Aorta (tissue), 5 donors: ENCODE measurements at regions not wholly inside any gene's neighbourhood (a gene's known extent, or its start where the extent isn't known, plus 50 kb on each side); places are given as distances from the start of the nearest gene placed in this dataset.

Source experiments
- ATAC-seq: fragments of 200-7000 bp; cut with Tn5 transposase; one replicate; pipeline ENCODE4 v1.9.1; 2022; ENCODE audit warnings: moderate library complexity; ENCODE audit not compliant: low FRiP score
- DNase-seq, 2 donors: peaks; one replicate each; pipeline ENCODE4 v3.0.0-alpha.2; 2020
- H3K27ac ChIP-seq, 2 donors: one replicate each; pipeline ENCODE4 v1.5.1; 2013; ENCODE audit warnings: low read length in 2 of 2, mild to moderate bottlenecking in 2 of 2, moderate library complexity in 2 of 2, control low read depth in 1 of 2, inconsistent platforms in 1 of 2, low read depth in 1 of 2
- H3K27me3 ChIP-seq, 2 donors: one replicate each; pipeline ENCODE4 v1.6.1; 2013; ENCODE audit warnings: control low read depth in 1 of 2, low read length in 1 of 2, mild to moderate bottlenecking in 1 of 2, moderate library complexity in 1 of 2; ENCODE audit not compliant: insufficient read depth in 2 of 2, control insufficient read depth in 1 of 2
- H3K36me3 ChIP-seq, 2 donors: one replicate each; pipeline ENCODE4 v1.6.1; 2013; ENCODE audit warnings: control low read depth in 1 of 2, low read length in 1 of 2, mild to moderate bottlenecking in 1 of 2; ENCODE audit not compliant: insufficient read depth in 2 of 2, control insufficient read depth in 1 of 2
- H3K4me1 ChIP-seq, 2 donors: one replicate each; pipeline ENCODE4 v1.6.1; 2013; ENCODE audit warnings: low read length in 2 of 2, control low read depth in 1 of 2, mild to moderate bottlenecking in 1 of 2, moderate library complexity in 1 of 2; ENCODE audit not compliant: insufficient read depth in 2 of 2, control insufficient read depth in 1 of 2
- H3K4me3 ChIP-seq, 2 donors: one replicate each; pipeline ENCODE4 v1.5.1; 2013; ENCODE audit warnings: low read length in 2 of 2, control low read depth in 1 of 2, mild to moderate bottlenecking in 1 of 2
- H3K9me3 ChIP-seq: one replicate; pipeline ENCODE4 v1.6.1; 2013; ENCODE audit warnings: mild to moderate bottlenecking, low read length; ENCODE audit not compliant: control insufficient read depth
- WGBS, 2 donors: extraction: QIAGEN DNeasy Blood & Tissue Kit; methylation state at CpG; one replicate each; pipeline ENCODE4 v1.1.7; 2013; 5-methylcytosine and 5-hydroxymethylcytosine counted together
- intact Hi-C, 2 donors: fragments of 100-400 bp; cut with DNase I; formaldehyde crosslinking; loops; one replicate each; pipeline versions ENCODE4 v1.14.2 to v1.15.0; 2022
- donor health status: healthy with polysubstance abuse.
- donor health status: Bipolar disorder and iron deficiency.
- donor health status: DM: no; HTN: no; CAD: no.
- donor health status: DM: no; HTN: no; CAD: no.
- donor health status: DM: yes; HTN: yes; CAD: no.

- Histone ChIP-seq H3K36me3 (no peaks in the 10 kb centered on the region), H3K4me3 (no peak overlapping the region), H3K27me3 (no peaks in the 10 kb centered on the region), H3K4me1 (no peaks in the 10 kb centered on the region), H3K9me3 (no peaks in the 10 kb centered on the region), H3K27ac (no peak overlapping the region)
- DNase-seq (no peak), ATAC-seq (no peak)
- intact Hi-C loops = no loop called here
- WGBS, 2 donors = 97 to 98% methylated on average over 1 of the region's 1 CpG
Measured at GRCh38 chr1:83011265-83011664, 987.7 kb downstream of the TTLL7 start.

GRCh38 chr1:83006271-83006670 lies 992.7 kb downstream of the TTLL7 start:
- WGBS, 2 donors = 95% methylated on average over 3 of the region's 3 CpGs
- Histone ChIP-seq H3K36me3 (no peaks in the 10 kb centered on the region), H3K27me3 (no peaks in the 10 kb centered on the region), H3K9me3 (no peaks in the 10 kb centered on the region), H3K4me3 (no peak overlapping the region), H3K4me1 (no peaks in the 10 kb centered on the region), H3K27ac (no peak overlapping the region)
- intact Hi-C loops = no loop called here
- ATAC-seq (no peak), DNase-seq (no peak)

GRCh38 chr1:83000286-83000685 lies 998.6 kb downstream of the TTLL7 start:
- no peaks in the 10 kb centered on the region for H3K36me3 ChIP-seq
- DNase-seq = no peak
- no peak overlapping the region for H3K4me3 ChIP-seq
- H3K9me3 ChIP-seq = no peaks in the 10 kb centered on the region
- intact Hi-C loops = no loop called here
- 93 to 94% methylated on average over 4 of the region's 4 CpGs for WGBS, 2 donors
- H3K27ac ChIP-seq = no peak overlapping the region
- no peak for ATAC-seq
- no peaks in the 10 kb centered on the region for H3K27me3 ChIP-seq
- H3K4me1 ChIP-seq = no peaks in the 10 kb centered on the region

GRCh38 chr1:82995951-82996350 lies 1003.0 kb downstream of the TTLL7 start:
- Histone ChIP-seq H3K27ac (no peak overlapping the region), H3K4me3 (no peak overlapping the region), H3K27me3 (no peaks in the 10 kb centered on the region), H3K9me3 (no peaks in the 10 kb centered on the region), H3K4me1 (peaks cover 0 to 2% of the 10 kb centered on the region in 2 donors), H3K36me3 (no peaks in the 10 kb centered on the region)
- 38 to 45% methylated on average over 2 of the region's 2 CpGs for WGBS, 2 donors
- no peak for ATAC-seq
- DNase-seq = no peak
- intact Hi-C loops = no loop called here

GRCh38 chr1:82994616-82995263 lies 1004.2 kb downstream of the TTLL7 start:
- intact Hi-C loops = no loop called here
- no peak for ATAC-seq
- H3K4me3 ChIP-seq = no peak overlapping the region
- H3K36me3 ChIP-seq = no peaks in the 10 kb centered on the region
- H3K4me1 ChIP-seq = peaks cover 0 to 2% of the 10 kb centered on the region in 2 donors
- no peak overlapping the region for H3K27ac ChIP-seq
- H3K9me3 ChIP-seq = no peaks in the 10 kb centered on the region
- no peak for DNase-seq
- no peaks in the 10 kb centered on the region for H3K27me3 ChIP-seq
- 30 to 31% methylated on average over 3 of the region's 3 CpGs for WGBS, 2 donors

- ATAC-seq = no peak
Measured at GRCh38 chr1:82991569-82991968, 1007.4 kb downstream of the TTLL7 start.

GRCh38 chr1:82979593-82980236 lies 1019.2 kb downstream of the TTLL7 start:
- 85% methylated on average over 7 of the region's 7 CpGs for WGBS, 2 donors
- DNase-seq (no peak), ATAC-seq (no peak)
- Histone ChIP-seq H3K36me3 (no peaks in the 10 kb centered on the region), H3K4me1 (no peaks in the 10 kb centered on the region), H3K27ac (no peak overlapping the region), H3K27me3 (no peaks in the 10 kb centered on the region), H3K9me3 (peaks cover 1% of the 10 kb centered on the region), H3K4me3 (no peak overlapping the region)
- intact Hi-C loops = no loop called here

More at GRCh38 chr1:82991569-82991968, 1007.4 kb downstream of the TTLL7 start:
- Histone ChIP-seq H3K9me3 (no peaks in the 10 kb centered on the region), H3K36me3 (no peaks in the 10 kb centered on the region), H3K27me3 (no peaks in the 10 kb centered on the region), H3K27ac (no peak overlapping the region), H3K4me1 (peaks cover 0 to 2% of the 10 kb centered on the region in 2 donors), H3K4me3 (no peak overlapping the region)
- WGBS, 2 donors = 3 to 5% methylated on average over 2 of the region's 2 CpGs
- no peak for DNase-seq
- intact Hi-C loops = no loop called here

- H3K36me3 ChIP-seq = no peaks in the 10 kb centered on the region
- no peak overlapping the region for H3K27ac ChIP-seq
- no peaks in the 10 kb centered on the region for H3K4me1 ChIP-seq
- H3K4me3 ChIP-seq = no peak overlapping the region
- no peak for DNase-seq
- H3K9me3 ChIP-seq = peaks cover 1% of the 10 kb centered on the region
- intact Hi-C loops = no loop called here
- no peak for ATAC-seq
- 89 to 92% methylated on average over 10 of the region's 10 CpGs for WGBS, 2 donors
- H3K27me3 ChIP-seq = no peaks in the 10 kb centered on the region
Measured at GRCh38 chr1:82978461-82979324, 1020.2 kb downstream of the TTLL7 start.
